T-helper 2 cell treated with Interferon-gamma antibody and Interleukin-4, amounts not matched to agents 100 ng/mL and 5 ng/mL, for 36 hours (primary cell): ENCODE measurements at regions not wholly inside any gene's neighbourhood (a gene's known extent, or its start where the extent isn't known, plus 50 kb on each side); places are given as distances from the start of the nearest gene placed in this dataset.

Experiments
- intact Hi-C: fragments of 100-400 bp; cut with micrococcal nuclease; formaldehyde crosslinking; loops from one replicate; pipeline ENCODE4 v1.15.1; 2023

GRCh38 chr1:238060061-238060460 lies 169.3 kb upstream of the ZP4 start:
- intact Hi-C loops: no loop called here

DNA sequence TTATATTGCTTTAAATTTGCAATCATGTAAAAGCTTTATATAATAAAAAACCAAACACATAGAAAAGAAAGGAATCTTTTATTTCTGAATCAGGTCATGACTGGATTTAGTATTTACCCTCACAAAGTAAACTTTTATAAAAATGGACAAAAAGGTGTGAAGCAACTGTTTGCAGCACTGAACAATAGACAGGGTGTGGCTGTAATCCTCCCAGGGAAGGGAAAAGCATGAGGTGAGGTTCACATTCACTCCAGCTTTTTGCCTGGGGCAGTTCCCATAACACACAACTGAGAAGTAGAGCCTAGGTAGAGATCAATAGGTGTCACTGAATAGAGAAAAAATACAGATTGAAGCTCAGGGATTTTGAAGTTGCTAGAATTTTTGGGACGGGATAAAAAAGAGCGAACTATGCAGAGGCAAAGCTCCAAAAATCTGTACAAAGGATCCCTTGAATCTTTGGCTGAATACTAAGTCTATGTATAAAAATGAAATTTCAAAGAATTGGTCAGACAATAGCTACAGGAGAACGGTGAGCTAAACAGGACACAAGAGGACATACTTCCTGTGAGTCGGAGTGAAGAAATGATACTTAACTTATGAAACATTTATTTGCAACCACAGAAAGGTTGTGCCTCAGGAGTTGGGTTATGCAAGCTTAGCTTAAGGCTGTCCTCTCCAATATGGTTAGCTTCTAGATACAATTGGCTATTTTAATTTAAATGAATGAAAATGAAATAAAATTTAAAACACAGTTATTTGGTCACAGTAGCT lies 162.0 kb upstream of the ZP4 start:
- intact Hi-C loops: no loop called here

GRCh38 chr1:238029126-238029525 lies 138.4 kb upstream of the ZP4 start:
- intact Hi-C loops: no loop called here

DNA sequence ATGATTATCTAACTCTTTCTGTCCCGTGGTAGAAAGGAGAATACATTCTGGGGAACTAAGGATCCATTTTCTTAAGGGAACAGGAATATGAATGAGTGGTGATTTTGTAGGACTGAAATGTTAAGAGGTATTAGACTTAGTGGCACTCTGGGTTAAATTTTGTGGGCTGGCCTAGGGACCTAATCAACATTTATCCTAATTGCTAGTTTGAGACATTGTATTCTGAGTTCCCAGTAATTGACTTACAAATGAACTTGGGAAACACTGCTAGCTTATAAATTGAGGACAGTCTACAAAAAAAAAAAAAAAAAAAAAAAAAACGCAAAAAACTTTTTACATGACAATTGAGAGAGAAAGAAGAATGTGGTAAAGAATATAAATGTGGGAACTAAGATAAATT lies 136.6 kb upstream of the ZP4 start:
- intact Hi-C loops: no loop called here

DNA sequence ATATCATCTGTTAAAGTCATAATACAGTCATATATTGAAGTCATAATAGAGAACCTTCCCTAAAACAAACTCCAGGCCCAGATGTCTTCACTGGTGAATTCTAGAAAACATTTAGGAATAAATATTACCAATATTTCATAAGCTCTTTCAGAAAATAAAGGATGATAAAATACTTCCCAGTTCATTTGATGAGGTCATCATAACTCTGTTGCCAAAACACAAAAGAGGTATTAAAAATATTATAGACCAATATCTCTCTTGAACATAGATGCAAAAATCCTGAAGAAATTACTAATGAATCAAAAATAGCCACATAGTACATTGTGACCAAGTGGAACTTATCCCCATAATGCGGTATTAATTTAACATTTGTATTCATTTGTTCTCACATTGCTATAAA lies 132.4 kb upstream of the ZP4 start:
- intact Hi-C loops: no loop called here

DNA sequence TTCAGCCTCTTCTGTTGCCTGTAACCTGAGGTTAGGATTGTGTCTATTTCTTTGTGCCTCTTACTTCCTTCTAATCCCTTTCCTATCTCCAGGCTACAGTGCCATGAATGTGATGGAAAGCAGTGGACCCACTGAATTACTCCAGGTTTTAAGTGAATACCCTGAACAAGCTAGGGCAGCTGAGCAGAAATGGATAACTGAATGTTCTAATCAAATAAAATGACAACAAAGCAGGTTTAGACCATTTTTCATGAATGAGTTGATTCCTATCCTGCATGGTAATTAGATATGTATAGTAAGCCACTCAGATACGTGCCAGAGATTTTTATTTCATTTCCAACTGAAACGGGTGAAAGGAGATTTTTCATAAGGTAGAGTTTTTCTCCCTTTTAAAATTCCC lies 127.5 kb upstream of the ZP4 start:
- intact Hi-C loops: no loop called here

DNA sequence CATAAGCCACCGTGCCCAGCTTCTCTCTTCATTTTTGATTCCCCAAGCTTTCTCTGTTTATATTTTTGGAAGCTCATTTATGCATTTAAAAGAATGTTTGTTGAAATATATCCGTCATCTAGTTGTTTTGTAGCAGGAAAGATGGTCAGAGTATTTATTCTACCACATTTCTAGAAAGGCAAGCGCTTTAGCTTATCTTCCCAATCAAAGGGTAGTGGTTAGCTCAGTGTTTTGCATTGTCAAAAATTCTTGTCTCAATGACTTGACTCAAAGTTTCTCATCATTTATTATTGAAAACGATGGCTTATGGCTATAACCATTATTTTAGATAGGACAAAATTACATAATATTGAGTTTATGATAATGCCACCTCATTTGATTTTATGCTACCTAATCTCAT lies 116.1 kb upstream of the ZP4 start:
- intact Hi-C loops: no loop called here

- intact Hi-C loops: no loop called here
Observed at GRCh38 chr1:238005116-238005515, 114.4 kb upstream of the ZP4 start.

GRCh38 chr1:238001818-238002217 lies 111.1 kb upstream of the ZP4 start:
- intact Hi-C loops: no loop called here

- intact Hi-C loops: no loop called here
Observed at GRCh38 chr1:237999426-238000052, 108.8 kb upstream of the ZP4 start.

GRCh38 chr1:237998581-237998980 lies 107.9 kb upstream of the ZP4 start:
- intact Hi-C loops: no loop called here

- intact Hi-C loops: no loop called here
Observed at GRCh38 chr1:237983496-237983895, 92.8 kb upstream of the ZP4 start.

DNA sequence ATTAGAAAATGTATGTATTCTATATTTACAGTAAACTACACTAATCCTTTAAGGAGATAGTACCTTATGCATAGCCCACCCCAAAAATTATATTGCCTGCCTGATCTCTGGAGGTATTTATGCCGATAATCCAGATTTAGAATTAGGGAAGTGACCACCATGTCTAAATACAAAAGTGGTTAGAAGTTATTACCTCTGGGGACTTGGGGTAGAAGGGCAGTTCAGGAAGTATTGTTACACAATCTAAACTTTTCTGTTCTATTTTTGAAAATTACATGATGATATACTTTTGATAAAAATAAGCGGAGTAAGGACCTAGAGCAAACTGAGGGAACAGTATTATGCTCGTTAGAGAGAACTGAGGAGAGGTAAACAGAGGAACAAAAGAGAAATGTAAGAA lies 90.5 kb upstream of the ZP4 start:
- intact Hi-C loops: no loop called here

DNA sequence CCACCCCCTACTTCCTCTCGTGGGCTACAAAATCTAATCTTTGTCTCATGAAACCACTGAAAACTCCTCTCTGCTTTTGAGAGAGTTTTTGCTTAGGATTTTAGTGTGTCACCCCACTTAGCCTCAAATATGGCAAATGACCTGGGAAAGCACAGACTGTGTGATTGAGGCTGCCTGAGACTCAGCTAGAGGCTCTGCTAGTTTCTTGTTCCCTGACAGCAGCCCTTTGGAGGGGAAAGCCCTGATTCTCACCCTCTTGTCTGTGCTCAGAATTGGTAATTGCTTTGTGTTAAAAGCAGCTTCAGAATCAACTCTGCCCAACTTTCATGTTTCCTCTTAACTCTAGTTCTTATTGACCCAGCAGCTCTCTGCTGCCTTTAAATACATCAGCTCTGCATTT lies 85.6 kb upstream of the ZP4 start:
- intact Hi-C loops: no loop called here

DNA sequence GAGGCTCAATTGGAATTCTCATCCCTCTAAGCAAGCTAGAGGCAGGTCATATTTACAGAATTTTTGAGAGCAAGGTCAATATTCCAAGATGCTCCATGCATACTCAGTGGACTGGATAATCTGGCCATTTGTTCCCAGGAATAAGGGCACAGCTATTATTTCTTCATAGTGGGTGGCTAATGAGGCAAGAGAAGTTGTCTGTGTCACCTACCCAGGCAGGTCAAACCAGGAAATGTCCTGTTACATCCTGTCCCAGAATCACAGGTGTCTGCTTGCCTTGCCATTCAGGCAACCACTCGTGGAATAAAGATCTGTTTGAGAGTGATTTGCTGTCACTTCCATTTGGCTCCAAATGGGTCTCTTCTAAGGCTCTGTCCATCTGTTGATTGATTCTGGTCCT lies 85.2 kb upstream of the ZP4 start:
- intact Hi-C loops: no loop called here

DNA sequence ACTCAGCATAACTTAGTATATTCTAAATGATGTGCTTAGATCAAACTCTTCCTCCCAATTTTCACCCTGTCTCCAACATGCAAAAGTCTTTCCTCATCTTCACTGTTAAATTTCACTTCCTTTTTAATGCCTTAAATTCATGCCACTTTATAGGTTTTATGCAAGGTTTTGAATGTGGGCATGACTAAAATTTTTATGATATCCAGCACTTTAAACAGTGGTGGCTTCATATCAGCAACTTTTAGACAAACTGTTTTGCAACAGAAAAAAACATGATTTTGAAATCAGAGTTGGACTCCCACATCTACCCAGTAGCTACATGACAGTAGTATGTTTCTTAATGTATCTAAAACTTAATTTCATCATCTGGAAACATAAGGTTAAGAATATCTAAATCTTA lies 84.7 kb upstream of the ZP4 start:
- intact Hi-C loops: no loop called here

- intact Hi-C loops: no loop called here
Observed at GRCh38 chr1:237972186-237972585, 81.5 kb upstream of the ZP4 start.

- intact Hi-C loops: no loop called here
Observed at GRCh38 chr1:237962985-237963384, 72.3 kb upstream of the ZP4 start.

DNA sequence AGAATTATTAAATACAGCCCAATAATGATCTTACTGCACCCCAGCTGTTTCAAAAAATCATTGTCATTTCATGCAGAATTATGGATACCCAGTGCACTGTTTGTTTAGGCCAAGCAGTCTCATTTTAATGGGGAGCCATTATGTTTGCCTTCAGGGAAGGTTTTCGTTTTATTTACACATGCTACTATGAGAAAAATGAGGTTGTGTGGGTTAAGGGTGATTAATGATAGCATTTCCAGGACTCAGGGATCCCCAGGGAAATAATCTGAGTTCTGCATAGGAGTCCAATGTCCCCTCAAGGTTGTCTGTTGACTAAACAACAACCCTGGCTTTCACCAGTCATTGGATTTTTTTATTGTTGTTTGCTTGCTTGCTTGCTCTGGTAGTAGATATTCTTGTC lies 71.0 kb upstream of the ZP4 start:
- intact Hi-C loops: no loop called here

DNA sequence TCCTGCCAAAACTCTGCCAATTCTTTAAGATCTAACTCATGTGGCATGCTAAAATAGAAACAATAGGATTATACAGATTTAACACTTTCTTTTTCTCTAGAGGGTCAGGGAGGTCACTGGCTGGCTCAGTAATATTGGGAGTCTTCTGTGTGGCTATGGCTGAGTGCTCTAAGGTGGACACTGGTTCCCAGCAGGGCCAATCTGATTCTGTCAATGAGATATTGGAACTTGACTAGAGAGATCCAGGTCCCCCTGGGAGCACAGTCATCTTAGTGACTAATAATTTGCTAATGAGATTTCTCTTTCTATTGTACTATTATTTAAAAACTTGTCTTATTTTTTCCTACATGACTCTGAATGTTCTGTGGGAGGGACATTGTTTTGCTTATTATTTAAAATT lies 69.1 kb upstream of the ZP4 start:
- intact Hi-C loops: no loop called here

DNA sequence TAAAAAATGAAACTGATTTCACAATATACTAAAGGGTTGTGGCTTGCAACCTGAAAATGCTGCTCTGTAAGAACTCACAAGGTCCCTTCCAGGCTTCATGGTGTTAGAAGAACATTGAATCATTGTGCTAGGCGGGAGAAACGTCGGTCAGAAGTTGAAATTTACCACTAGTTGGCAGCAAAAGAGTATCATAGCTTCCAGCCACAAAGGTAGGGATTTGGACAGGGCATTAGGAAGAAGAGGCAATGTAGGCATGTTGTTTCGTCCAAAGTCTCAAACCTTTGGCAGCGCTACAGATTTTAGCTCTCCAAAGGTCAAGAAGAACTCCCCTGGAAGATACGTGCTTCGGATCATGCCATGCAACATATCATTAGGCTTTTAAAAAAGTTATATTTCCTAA lies 62.5 kb upstream of the ZP4 start:
- intact Hi-C loops: no loop called here
